ENCODE measurements at regions not wholly inside any gene's neighbourhood (a gene's known extent, or its start where the extent isn't known, plus 50 kb on each side); places are given as distances from the start of the nearest gene placed in this dataset.

DNA sequence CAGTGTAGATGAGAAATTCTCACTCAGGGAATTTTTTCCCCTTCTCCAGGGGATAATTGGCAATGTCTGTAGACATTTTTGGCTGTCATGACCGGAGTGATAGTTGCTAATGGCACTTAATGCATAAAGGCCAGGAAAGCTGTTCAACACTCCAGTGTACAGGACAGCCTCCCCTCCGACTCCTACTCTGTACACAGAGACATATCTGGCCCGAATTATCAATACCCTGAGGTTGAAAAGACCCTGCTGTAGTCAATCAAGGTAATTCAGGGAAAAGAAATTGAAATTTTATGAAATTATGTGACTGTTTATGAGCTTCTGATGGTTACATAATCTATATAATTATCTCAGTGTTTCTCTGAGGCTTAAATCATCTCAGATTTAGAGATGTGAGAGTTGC lies 720.7 kb downstream of the OLFM4 start:
- TF ChIP-seq CTCF (IDR thresholded peaks at IDR 0.05), result no peak
- no peak for TF ChIP-seq POLR2AphosphoS5 (IDR thresholded peaks at IDR 0.05)
- TF ChIP-seq EP300 (IDR thresholded peaks at IDR 0.05), result no peak
- no peak for TF ChIP-seq POLR2A (IDR thresholded peaks at IDR 0.05)

Measured in upper lobe of left lung (tissue), 4 donors.